NCI-H1417 treated with DMSO at 0.1 percent for 48 hours (cell line): ENCODE measurements at regions not wholly inside any gene's neighbourhood (a gene's known extent, or its start where the extent isn't known, plus 50 kb on each side); places are given as distances from the start of the nearest gene placed in this dataset.

ENCODE experiments used
- DNase-seq: peaks from one replicate; lab custom pipeline; 2025; lab: John Stamatoyannopoulos, UW

GRCh38 chr14:100638211-100638855 lies 51.1 kb upstream of the BEGAIN start:
- DNase-seq, result no peak

DNA sequence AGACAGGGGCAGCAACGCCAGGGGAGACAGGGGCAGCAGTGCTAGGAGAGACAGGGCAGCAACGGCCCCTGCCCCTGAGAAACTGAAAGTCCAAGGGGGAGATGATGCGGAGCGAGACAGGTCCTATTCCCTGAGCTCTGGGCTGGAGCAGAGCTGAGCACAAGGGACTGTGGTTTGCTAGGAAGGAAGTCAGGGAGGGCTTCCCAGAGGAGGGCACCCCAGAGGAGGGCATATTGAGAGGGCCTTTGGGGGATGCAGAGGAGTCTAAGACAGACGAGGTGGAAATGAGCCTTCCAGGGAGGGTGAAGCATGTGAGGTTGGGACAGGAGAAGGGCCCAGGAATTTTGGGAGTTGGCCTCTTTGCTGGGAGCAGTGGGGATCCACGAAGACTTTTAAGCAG lies 52.1 kb upstream of the BEGAIN start:
- DNase-seq, result no peak

GRCh38 chr14:100640471-100641273 lies 53.5 kb upstream of the BEGAIN start:
- no peak for DNase-seq

GRCh38 chr14:100641274-100641860 lies 54.1 kb upstream of the BEGAIN start:
- no peak for DNase-seq

DNA sequence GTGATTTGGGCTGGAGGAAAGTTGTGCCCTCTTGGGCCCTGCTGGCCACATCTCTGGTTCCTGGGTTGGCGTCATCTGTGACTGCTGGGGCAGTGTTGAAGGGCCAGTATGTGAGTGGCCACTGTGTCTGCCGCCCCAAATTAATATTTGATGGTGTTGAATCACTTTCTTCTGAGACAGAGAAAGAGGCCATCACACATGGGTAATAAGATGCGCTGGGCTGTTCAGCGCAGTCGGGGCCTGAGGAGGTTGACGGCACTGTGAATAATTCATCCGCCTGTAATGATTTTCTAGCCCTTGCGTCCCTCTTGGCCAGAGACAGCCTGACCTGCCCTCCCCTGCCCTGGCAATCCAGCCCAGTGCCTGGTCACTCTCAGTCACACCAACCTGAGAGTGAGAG lies 56.2 kb upstream of the BEGAIN start:
- DNase-seq, result no peak

DNA sequence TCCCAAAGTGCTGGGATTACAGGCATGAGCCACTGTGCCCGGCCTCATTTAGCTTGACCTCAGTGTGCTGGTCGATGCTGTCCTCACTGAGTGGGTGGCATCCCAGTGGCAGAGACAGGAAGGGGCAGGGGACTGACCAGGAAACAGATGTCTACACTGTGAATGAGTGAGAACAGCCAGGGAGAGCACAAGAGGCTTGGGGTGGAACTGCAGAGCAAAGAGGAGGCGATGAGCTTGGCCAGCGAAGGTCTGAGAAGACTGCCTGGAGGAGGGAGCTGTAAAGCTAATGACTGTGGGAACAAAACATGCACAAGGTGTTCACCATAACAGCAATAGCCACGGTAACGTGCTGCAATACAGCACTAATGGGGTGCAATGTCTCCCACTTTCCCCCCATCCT lies 57.2 kb upstream of the BEGAIN start:
- DNase-seq, result no peak

DNA sequence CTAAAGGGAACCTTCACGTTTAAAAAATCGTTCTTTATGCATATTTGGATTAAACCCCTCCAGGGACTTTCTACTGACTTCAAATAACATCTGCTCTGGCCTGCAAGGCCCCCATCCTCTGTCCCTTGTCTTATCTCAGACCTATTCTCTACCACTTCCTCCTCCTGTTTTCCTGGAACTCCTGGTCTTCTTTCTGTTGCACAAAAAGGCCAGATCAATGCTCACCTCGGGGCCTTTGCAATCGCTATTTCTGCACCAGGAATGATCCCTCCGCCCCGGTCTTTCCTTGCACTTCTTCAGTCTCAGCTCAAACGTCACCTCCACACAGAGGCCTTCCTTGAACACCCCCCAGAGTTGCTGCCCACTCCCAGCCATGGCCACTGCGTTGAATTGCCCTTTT lies 57.6 kb upstream of the BEGAIN start:
- no peak for DNase-seq

GRCh38 chr14:100645196-100645981 lies 58.2 kb upstream of the BEGAIN start:
- no peak for DNase-seq

DNA sequence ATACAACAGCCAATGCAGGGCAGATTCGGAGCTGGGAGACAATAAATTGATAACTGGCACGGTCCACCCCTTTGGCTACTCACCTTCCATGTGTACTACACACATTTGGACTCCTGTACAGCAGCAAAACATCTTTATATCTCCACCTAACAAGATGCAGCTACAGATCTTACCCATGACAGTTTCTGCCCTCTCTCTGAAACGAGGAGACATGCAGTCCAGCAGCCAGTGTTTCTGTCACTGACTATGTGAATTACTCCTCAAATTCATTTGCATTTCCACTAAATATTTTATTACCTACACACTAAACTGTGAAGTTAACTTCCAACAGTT lies 58.7 kb upstream of the BEGAIN start:
- DNase-seq, result no peak

GRCh38 chr14:100648474-100649172 lies 61.4 kb upstream of the BEGAIN start:
- no peak for DNase-seq

DNA sequence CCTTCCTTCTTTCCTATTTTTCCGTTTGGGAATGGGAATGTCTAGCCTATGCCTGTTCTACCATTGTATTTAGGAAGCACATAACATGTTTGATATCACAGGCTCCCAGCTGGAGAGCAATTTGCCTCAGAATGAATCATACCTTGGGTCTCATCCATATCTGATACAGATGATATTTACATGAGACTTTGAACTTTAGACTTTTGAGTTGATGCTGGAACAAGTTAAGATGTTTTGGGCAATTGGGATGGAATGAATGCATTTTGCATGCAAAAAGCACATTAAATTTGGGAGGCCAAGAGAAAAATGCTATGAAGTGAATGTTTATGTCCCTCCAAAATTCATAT lies 61.9 kb upstream of the BEGAIN start:
- DNase-seq, result no peak

- DNase-seq, result no peak
Measured at GRCh38 chr14:100651999-100652508, 64.8 kb upstream of the BEGAIN start.

DNA sequence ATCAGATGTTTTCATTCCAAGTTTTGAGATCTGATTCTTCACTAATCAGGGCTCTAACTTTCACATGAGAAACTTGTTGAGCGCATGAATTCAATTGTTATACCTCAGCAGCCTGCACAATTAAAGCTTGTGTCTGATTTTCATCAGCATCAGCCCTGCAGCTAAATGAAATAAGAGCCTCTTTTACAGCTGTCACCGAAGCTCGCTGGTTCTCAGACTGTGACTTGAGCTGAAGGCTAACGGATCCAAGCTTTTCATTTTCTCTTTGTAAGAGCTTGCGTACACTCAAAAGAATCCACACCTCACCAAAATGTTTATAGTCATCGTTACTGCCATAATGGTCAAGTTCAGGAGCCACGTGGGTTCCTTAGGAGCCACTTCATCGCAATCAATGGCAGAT lies 65.5 kb upstream of the BEGAIN start:
- DNase-seq, result no peak

DNA sequence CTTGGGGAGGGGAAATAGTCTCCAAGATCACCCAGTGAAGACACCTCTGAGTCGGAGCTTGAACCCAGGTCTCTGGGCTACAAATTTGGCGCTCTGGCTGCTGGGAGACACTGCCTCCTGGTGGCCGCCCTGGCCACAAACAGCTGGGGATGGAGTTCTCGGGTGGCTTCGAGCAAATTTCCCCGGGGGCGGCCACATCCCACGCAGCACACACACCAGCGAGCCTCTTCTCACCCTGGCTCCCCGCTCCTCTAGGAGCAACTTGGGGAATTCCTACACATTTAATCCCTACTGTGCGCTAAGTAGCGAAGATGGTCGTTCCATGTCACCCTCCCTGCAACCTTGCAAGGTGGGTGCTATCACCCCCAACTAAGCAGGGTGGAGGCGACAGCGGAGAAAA lies 66.2 kb upstream of the BEGAIN start:
- no peak for DNase-seq

GRCh38 chr14:100654025-100654813 lies 67.0 kb upstream of the BEGAIN start:
- DNase-seq, result no peak

DNA sequence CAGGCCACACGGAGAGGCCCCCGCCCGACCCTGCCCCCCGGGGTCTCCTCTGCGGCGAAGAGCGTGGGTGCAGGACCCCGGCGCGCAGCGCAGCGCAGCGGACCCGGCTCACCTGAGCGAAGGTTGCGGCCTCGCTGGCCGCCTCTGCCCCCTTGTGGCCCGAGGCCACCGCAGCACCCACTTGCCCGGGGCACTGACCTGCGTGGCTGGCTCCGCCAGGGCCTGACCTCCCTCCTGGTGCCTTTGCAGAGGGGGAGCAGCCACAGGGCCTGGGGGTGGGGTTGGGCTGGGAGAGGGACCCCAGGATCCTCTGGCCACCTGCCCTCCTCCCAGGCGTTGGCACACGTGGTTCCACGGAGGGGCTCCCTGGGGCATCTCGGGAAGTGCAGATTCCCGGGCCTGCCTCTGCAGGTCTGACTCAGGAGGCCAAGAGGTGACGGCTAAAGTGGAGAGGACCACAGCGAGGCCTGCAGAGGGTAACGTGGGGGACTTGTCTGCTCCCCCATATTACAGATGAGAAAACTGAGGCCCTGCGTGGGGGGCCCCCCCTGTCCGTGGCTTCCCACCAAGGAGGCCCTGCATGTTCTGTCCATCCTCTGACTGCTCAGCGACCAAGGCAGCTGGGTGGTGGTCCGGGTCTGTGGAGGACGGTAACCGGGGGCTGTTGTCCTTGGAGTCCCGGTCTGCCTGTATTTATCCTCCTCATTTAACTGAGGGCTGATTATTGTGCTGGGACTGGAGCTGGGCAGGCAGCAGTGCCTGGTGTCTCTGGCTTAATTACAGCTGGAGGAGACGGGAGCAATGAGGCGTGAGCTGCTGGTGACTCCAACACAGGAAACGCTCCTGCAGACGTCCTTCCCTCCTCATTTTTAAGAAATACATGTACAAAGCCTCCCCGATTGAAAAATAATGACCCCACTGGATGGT lies 67.9 kb upstream of the BEGAIN start:
- DNase-seq, result no peak

GRCh38 chr14:100655741-100656085 lies 68.5 kb upstream of the BEGAIN start:
- DNase-seq, result no peak

DNA sequence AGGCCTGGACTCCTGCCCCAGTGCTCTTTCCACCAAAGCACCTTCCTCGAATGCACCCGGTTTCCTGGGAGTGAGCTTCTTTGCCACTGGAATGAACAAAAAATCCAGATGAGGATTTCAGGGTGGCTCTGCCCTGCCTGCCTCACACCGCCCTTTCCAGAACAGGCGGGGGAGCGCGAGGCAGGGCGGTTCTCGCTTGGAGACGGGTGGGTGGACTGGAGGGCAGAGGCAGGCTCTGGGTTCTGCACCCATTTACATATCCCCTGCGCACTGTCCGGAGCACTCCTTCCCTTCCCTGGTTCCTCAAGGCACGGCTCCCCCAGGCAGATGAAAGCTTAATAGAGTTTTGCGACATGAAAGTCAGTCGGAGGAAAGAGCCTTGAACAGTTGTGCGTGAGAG lies 69.7 kb upstream of the DLK1 start:
- no peak for DNase-seq

- no peak for DNase-seq
Measured at GRCh38 chr14:100657780-100658179, 68.9 kb upstream of the DLK1 start.

- DNase-seq, result no peak
Measured at GRCh38 chr14:100658181-100658886, 68.4 kb upstream of the DLK1 start.
